HUES64 (cell line): ENCODE measurements at regions not wholly inside any gene's neighbourhood (a gene's known extent, or its start where the extent isn't known, plus 50 kb on each side); places are given as distances from the start of the nearest gene placed in this dataset.

Source experiments
- H3K27ac ChIP-seq: 2 replicates; pipeline ENCODE4 v1.7.0; 2013; ENCODE audit warnings: low read depth, low read length, inconsistent platforms
- H3K27me3 ChIP-seq: 2 replicates; pipeline ENCODE4 v1.6.1; 2013; ENCODE audit warnings: mild to moderate bottlenecking, low read length; ENCODE audit not compliant: insufficient read depth
- H3K36me3 ChIP-seq: 2 replicates; pipeline ENCODE4 v1.6.1; 2013; ENCODE audit warnings: mild to moderate bottlenecking, low read length; ENCODE audit not compliant: insufficient read depth
- H3K4me1 ChIP-seq: 2 replicates; pipeline ENCODE4 v1.6.1; 2013; ENCODE audit warnings: mild to moderate bottlenecking, low read length, moderate library complexity; ENCODE audit not compliant: insufficient read depth
- H3K4me3 ChIP-seq: 2 replicates; pipeline ENCODE4 v1.5.1; 2013; ENCODE audit warnings: mild to moderate bottlenecking, low read length, moderate library complexity
- H3K9ac ChIP-seq: 2 replicates; pipeline ENCODE4 v1.6.1; 2013; ENCODE audit warnings: mild to moderate bottlenecking, low read depth, low read length
- H3K9me3 ChIP-seq: 2 replicates; pipeline ENCODE4 v1.6.1; 2013; ENCODE audit warnings: low read depth, low read length; ENCODE audit not compliant: insufficient read depth
- WGBS: fragments of 150-250, 120-280 bp; methylation state at CpG from one replicate; pipeline ENCODE4 v1.1.7; 2013; ENCODE audit warnings: missing lambda C conversion rate; 5-methylcytosine and 5-hydroxymethylcytosine counted together

GRCh38 chr16:48913384-48913783 lies 303.4 kb upstream of the N4BP1 start:
- Histone ChIP-seq H3K9ac (no peak overlapping the region), H3K9me3 (no peaks in the 10 kb centered on the region), H3K4me3 (no peak overlapping the region), H3K27ac (no peak overlapping the region), H3K36me3 (no peaks in the 10 kb centered on the region), H3K27me3 (no peaks in the 10 kb centered on the region), H3K4me1 (peaks cover 9% of the 10 kb centered on the region)
- 85% methylated on average over 4 of the region's 4 CpGs for WGBS

DNA sequence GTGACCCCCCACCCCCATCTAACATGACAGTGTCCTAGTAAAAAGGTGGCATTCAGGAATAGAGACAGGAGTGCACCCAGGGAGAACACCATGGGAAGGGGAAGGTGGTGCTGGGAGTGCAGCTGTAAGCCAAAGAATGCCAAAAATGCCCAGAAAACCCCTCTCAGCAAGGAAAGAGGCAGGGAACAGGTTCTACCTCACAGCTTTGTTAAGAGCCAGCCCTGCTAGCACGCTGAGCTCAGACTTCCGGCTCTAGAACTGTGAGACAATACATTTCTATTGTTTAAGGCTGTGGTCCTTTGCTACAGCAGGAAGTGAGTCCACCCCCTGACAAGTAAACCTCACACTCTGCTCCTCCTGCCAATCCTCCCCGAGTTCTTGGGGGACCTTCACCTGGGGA lies 302.4 kb upstream of the N4BP1 start:
- H3K9me3 ChIP-seq = no peaks in the 10 kb centered on the region
- peaks cover 9% of the 10 kb centered on the region for H3K4me1 ChIP-seq
- H3K9ac ChIP-seq = no peak overlapping the region
- H3K27me3 ChIP-seq = no peaks in the 10 kb centered on the region
- WGBS = 53% methylated on average over 3 of the region's 3 CpGs
- H3K27ac ChIP-seq = no peak overlapping the region
- no peak overlapping the region for H3K4me3 ChIP-seq
- H3K36me3 ChIP-seq = no peaks in the 10 kb centered on the region

DNA sequence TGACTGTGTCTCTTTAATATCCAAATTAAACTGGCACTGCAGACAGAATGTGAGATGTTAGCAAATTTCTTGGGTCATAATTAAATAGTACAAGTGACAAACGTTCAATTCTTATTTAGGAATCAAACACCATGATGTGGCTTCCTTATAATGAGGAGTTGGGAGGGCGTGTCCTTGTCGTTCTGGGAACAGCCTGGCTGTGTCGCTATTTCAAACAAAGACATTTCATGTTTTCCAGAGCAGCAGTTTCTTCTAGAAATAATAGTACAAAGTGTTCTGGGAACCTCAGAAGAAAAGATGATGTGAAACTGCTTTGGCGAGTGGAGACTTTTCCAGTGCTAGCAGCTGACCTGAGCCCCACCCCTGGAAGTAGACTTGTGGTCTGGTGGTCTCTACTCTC lies 301.7 kb upstream of the N4BP1 start:
- H3K27me3 ChIP-seq = no peaks in the 10 kb centered on the region
- no peak overlapping the region for H3K27ac ChIP-seq
- no peak overlapping the region for H3K4me3 ChIP-seq
- H3K9ac ChIP-seq = no peak overlapping the region
- H3K9me3 ChIP-seq = no peaks in the 10 kb centered on the region
- 59% methylated on average over 5 of the region's 5 CpGs for WGBS
- H3K4me1 ChIP-seq = peaks cover 9% of the 10 kb centered on the region
- no peaks in the 10 kb centered on the region for H3K36me3 ChIP-seq

DNA sequence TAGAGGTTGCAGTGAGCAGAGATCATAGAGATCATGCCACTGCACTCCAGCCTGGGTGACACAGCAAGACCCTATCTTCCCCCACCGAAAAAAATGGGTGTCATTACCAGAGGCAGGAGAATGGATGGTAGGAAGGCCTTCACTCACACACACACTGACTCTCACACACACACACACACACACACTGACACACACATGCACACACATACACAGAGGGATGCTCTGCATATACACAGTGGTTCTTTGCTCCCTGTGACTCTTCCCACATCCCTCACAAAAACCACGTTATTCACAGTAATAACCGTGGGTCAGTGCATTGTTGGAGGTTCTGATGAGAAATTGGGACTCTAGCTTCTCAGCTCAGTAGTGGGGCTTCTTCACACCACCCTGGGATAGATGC lies 300.2 kb upstream of the N4BP1 start:
- Histone ChIP-seq H3K27ac (no peak overlapping the region), H3K9me3 (no peaks in the 10 kb centered on the region), H3K36me3 (no peaks in the 10 kb centered on the region), H3K27me3 (no peaks in the 10 kb centered on the region), H3K4me3 (no peak overlapping the region), H3K9ac (no peak overlapping the region), H3K4me1 (peaks cover 5% of the 10 kb centered on the region)
- WGBS = 97% methylated on average over 3 of the region's 3 CpGs

DNA sequence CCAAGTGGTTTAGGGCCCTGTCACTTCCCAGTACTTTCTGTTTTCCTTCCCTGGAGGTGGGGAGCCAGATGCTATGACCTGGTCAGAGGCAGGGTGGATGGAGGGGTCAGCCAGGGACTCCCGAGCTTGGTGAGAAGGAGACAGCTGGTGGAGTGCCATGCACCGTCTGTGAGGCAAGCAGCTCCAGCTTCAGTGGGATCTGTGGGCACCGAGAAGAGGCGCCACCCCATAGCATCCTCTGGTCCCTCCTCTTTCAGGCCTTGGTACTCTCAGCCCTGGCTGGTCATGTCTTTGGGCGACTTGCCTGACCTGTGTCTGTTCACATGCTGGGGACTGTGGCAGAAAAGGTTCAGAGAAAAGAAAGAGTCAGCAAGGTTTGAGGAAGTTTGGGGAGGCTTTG lies 299.3 kb upstream of the N4BP1 start:
- WGBS = 90% methylated on average over 5 of the region's 5 CpGs
- no peaks in the 10 kb centered on the region for H3K27me3 ChIP-seq
- no peaks in the 10 kb centered on the region for H3K9me3 ChIP-seq
- H3K27ac ChIP-seq = no peak overlapping the region
- H3K4me1 ChIP-seq = peaks cover 5% of the 10 kb centered on the region
- no peaks in the 10 kb centered on the region for H3K36me3 ChIP-seq
- no peak overlapping the region for H3K4me3 ChIP-seq
- H3K9ac ChIP-seq = no peak overlapping the region

DNA sequence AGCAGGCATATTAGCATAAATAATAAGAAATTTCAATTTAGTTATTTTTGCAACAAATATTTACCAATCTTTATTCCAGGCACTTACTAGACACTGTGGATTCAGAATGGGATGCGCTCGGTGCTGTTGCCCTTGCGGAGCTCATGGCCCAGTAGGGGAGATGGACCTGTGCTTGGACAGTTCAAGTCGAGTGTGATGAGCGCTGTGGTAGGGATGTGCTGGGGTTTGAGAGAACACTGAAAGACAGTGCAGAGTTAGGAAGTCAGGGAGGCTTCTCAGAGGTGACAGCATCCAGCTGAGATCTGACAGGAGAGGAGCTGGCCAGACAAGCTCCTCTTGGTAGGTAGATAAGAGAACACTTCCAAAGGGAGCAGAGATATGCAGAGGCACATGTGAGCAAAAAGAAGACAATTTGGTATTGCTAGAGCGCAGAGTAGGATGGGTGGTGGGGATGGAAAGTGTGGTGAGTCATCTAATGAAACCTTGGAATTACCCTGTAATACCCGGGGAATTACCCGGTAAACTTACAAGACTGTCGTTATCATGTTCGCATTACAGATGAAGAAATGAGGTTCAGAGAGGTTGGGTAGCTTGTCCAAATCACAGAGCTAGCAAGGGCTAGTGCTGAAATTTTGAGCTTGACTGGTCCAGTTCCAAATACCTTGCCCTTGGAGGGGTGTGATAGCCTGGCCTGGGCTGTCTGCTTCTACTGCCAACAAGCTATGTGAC lies 298.1 kb upstream of the N4BP1 start:
- Histone ChIP-seq H3K9me3 (no peaks in the 10 kb centered on the region), H3K27me3 (no peaks in the 10 kb centered on the region), H3K4me1 (peaks cover 12% of the 10 kb centered on the region), H3K36me3 (no peaks in the 10 kb centered on the region), H3K9ac (no peak overlapping the region), H3K4me3 (no peak overlapping the region), H3K27ac (no peak overlapping the region)
- WGBS = 95% methylated on average over 10 of the region's 10 CpGs

- 82% methylated on average over 20 of the region's 22 CpGs for WGBS
- peaks cover 15% of the 10 kb centered on the region; the same call in 1 of the 2 replicates for H3K4me1 ChIP-seq
- no peak overlapping the region for H3K27ac ChIP-seq
- H3K36me3 ChIP-seq = no peaks in the 10 kb centered on the region
- H3K27me3 ChIP-seq = no peaks in the 10 kb centered on the region
- H3K9ac ChIP-seq = no peak overlapping the region
- H3K4me3 ChIP-seq = no peak overlapping the region
- H3K9me3 ChIP-seq = no peaks in the 10 kb centered on the region
Measured at GRCh38 chr16:48905632-48906505, 295.9 kb upstream of the N4BP1 start.

- H3K4me1 ChIP-seq = peaks cover 15% of the 10 kb centered on the region; the same call in 1 of the 2 replicates
- no peak overlapping the region for H3K4me3 ChIP-seq
- H3K36me3 ChIP-seq = no peaks in the 10 kb centered on the region
- no peaks in the 10 kb centered on the region for H3K9me3 ChIP-seq
- no peak overlapping the region for H3K27ac ChIP-seq
- WGBS = 96% methylated on average over 5 of the region's 5 CpGs
- no peak overlapping the region for H3K9ac ChIP-seq
- H3K27me3 ChIP-seq = no peaks in the 10 kb centered on the region
Measured at GRCh38 chr16:48904333-48904732, 294.4 kb upstream of the N4BP1 start.

- no peaks in the 10 kb centered on the region for H3K36me3 ChIP-seq
- WGBS = 62% methylated on average over 7 of the region's 7 CpGs
- H3K9ac ChIP-seq = no peak overlapping the region
- H3K9me3 ChIP-seq = no peaks in the 10 kb centered on the region
- H3K27me3 ChIP-seq = no peaks in the 10 kb centered on the region
- no peak overlapping the region for H3K27ac ChIP-seq
- no peak overlapping the region for H3K4me3 ChIP-seq
- H3K4me1 ChIP-seq = peaks cover 15% of the 10 kb centered on the region; the same call in 1 of the 2 replicates
Measured at GRCh38 chr16:48903039-48903438, 293.1 kb upstream of the N4BP1 start.

DNA sequence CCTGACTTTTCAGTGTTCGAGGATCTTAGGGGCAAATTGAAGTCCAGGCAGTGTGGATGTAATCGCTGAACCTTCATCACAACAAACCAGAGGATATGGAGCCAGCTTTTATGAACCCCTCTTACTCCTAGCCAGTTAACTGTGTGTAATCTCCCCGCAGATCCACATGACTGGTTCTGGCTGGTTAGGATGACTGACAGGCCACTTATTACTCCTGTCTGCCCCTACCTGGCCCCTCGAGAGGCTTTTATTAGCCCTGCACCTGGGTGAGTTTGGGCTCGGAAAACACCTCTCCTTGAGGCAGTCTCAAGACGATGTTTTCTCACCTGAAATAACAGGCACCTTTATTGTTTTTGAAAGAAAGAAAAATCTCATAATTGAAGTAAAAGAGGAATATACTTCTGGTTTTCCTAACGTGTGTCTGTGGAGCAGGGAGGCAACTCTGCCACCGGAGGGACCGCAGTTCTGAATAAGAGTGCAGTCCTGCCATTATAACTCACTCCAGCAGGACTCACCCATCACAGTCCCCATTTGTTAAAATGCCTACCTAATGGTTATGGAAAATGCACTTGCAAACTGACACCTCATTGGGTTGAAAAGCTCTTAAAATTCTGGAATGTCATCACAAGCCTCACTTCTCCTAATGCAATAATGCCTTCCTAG lies 291.9 kb upstream of the N4BP1 start:
- Histone ChIP-seq H3K9me3 (no peaks in the 10 kb centered on the region), H3K27me3 (no peaks in the 10 kb centered on the region), H3K4me1 (peaks cover 15% of the 10 kb centered on the region; the same call in 1 of the 2 replicates), H3K4me3 (no peak overlapping the region), H3K27ac (no peak overlapping the region), H3K9ac (no peak overlapping the region), H3K36me3 (no peaks in the 10 kb centered on the region)
- WGBS = 81% methylated on average over 9 of the region's 9 CpGs

- WGBS = 88% methylated on average over 1 of the region's 1 CpG
- Histone ChIP-seq H3K27ac (no peak overlapping the region), H3K36me3 (no peaks in the 10 kb centered on the region), H3K9me3 (no peaks in the 10 kb centered on the region), H3K9ac (no peak overlapping the region), H3K27me3 (no peaks in the 10 kb centered on the region), H3K4me3 (no peak overlapping the region), H3K4me1 (peaks cover 15% of the 10 kb centered on the region; the same call in 1 of the 2 replicates)
Measured at GRCh38 chr16:48899500-48899899, 289.5 kb upstream of the N4BP1 start.
